ENCODE measurements at regions not wholly inside any gene's neighbourhood (a gene's known extent, or its start where the extent isn't known, plus 50 kb on each side); places are given as distances from the start of the nearest gene placed in this dataset.

DNA sequence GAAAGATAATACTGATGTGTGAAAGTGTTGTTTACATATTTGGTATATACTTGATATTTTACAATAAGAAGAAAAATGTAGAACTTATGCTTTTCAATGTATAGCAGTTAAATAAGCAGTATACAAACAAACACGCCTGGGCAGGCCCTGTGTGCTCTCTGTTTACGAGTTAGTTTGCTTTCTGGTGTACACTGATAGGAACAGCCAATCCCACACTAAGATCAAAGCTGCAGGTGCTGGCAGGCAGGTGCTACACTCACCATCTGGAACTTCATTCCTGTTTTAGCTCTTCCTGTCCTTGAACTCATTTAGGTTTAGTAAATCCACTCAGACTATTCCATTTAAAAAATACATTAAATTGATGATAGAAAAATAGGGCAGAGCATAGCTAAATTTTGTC, 614.7 kb upstream of the ST8SIA4 start:
- Histone ChIP-seq H3K9me2 (replicated peaks; ENCODE audit: insufficient read depth, low read length) (no peaks in the 10 kb centered on the region), H4K20me1 (ENCODE audit: low read depth, low read length) (no peaks in the 10 kb centered on the region), H2AFZ (ENCODE audit: low read depth, low read length, severe bottlenecking) (no peak overlapping the region), H3F3A (ENCODE audit: insufficient read depth) (no peaks in the 10 kb centered on the region), H3K4me3 (ENCODE audit: insufficient read depth, low read length, poor library complexity, severe bottlenecking) (no peak overlapping the region), H3K9me3 (ENCODE audit: insufficient read depth, low read length) (no peaks in the 10 kb centered on the region), H3K4me2 (ENCODE audit: low read depth, low read length, poor library complexity, severe bottlenecking) (no peak overlapping the region), H3K27me3 (ENCODE audit: low read length) (no peaks in the 10 kb centered on the region), H3K36me3 (ENCODE audit: low read length) (no peaks in the 10 kb centered on the region), H3K9ac (ENCODE audit: low read length) (no peak overlapping the region), H3K27ac (ENCODE audit: low read depth, low read length) (no peak overlapping the region), H3K79me2 (ENCODE audit: insufficient read depth, low read length) (no peaks in the 10 kb centered on the region)
- TF ChIP-seq, protein P1, sequence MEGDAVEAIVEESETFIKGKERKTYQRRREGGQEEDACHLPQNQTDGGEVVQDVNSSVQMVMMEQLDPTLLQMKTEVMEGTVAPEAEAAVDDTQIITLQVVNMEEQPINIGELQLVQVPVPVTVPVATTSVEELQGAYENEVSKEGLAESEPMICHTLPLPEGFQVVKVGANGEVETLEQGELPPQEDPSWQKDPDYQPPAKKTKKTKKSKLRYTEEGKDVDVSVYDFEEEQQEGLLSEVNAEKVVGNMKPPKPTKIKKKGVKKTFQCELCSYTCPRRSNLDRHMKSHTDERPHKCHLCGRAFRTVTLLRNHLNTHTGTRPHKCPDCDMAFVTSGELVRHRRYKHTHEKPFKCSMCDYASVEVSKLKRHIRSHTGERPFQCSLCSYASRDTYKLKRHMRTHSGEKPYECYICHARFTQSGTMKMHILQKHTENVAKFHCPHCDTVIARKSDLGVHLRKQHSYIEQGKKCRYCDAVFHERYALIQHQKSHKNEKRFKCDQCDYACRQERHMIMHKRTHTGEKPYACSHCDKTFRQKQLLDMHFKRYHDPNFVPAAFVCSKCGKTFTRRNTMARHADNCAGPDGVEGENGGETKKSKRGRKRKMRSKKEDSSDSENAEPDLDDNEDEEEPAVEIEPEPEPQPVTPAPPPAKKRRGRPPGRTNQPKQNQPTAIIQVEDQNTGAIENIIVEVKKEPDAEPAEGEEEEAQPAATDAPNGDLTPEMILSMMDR (IDR thresholded peaks at IDR 0.05; ENCODE audit: insufficient read depth, low read length, poor library complexity, severe bottlenecking) = no peak
- TF ChIP-seq EZH2phosphoT487 (conservative IDR thresholded peaks at IDR 0.05; ENCODE audit: low read length) = no peak

DNA sequence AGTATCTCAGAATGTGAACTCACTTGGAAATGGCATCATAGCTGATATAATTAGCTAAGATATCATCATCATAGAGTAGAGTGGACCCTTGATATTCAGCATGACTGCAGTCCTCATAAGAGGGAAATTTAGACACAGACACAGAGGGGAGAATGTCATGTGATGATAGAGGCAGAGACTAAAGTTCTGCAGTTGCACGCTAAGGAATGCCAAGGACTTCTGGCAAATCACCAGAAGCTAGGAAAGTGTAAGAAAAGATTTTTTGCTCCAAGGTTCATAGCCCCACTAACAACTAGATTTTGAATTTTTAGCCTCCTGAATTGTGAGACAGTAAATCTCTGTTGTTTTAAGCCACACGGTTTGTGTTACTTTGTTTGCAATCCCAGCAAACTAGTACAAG, 612.6 kb upstream of the ST8SIA4 start:
- Histone ChIP-seq H3K27me3 (ENCODE audit: low read length) (no peaks in the 10 kb centered on the region), H3K4me3 (ENCODE audit: insufficient read depth, low read length, poor library complexity, severe bottlenecking) (no peak overlapping the region), H3K79me2 (ENCODE audit: insufficient read depth, low read length) (no peaks in the 10 kb centered on the region), H3K9me2 (replicated peaks; ENCODE audit: insufficient read depth, low read length) (no peaks in the 10 kb centered on the region), H3K4me2 (ENCODE audit: low read depth, low read length, poor library complexity, severe bottlenecking) (no peak overlapping the region), H3K36me3 (ENCODE audit: low read length) (no peaks in the 10 kb centered on the region), H4K20me1 (ENCODE audit: low read depth, low read length) (no peaks in the 10 kb centered on the region), H3F3A (ENCODE audit: insufficient read depth) (no peaks in the 10 kb centered on the region), H3K27ac (ENCODE audit: low read depth, low read length) (no peak overlapping the region), H3K9me3 (ENCODE audit: insufficient read depth, low read length) (no peaks in the 10 kb centered on the region), H3K9ac (ENCODE audit: low read length) (no peak overlapping the region), H2AFZ (ENCODE audit: low read depth, low read length, severe bottlenecking) (no peak overlapping the region)
- TF ChIP-seq EZH2phosphoT487 (conservative IDR thresholded peaks at IDR 0.05; ENCODE audit: low read length) = no peak
- TF ChIP-seq, protein P1 (IDR thresholded peaks at IDR 0.05; ENCODE audit: insufficient read depth, low read length, poor library complexity, severe bottlenecking) = no peak

DNA sequence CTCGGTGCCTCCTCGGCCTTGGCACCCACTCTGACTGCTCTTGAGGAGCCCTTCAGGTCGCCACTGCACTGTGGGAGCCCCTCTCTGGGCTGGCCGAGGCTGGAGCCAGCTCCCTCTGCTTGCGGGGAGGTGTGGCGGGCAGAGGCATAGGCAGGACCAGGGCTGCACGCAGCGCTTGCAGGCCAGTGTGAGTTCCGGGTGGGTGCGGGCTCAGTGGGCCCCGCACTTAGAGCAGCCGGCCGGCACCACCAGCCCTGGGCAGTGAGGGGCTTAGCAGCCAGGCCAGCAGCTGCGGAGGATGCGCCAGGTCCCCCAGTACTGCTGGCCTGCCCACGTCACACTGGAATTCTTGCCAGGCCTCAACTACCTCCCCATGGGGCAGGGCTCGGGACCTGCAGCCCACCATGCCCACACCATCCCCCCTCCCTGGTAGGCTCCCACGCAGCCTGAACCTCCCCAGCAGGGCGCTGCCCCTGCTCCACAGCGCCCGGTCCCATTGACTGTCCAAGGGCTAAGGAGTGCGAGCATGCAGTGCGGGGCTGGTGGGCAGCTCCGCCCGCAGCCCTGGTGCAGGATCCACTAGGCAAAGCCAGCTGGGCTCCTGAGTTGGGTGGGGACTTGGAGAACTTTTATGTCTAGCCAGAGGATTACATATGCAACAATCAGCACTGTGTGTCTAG, 602.9 kb upstream of the ST8SIA4 start:
- Histone ChIP-seq H3K9me2 (replicated peaks; ENCODE audit: insufficient read depth, low read length) (no peaks in the 10 kb centered on the region), H3K27ac (ENCODE audit: low read depth, low read length) (no peak overlapping the region), H3K9ac (ENCODE audit: low read length) (no peak overlapping the region), H3K27me3 (ENCODE audit: low read length) (no peaks in the 10 kb centered on the region), H3F3A (ENCODE audit: insufficient read depth) (no peaks in the 10 kb centered on the region), H4K20me1 (ENCODE audit: low read depth, low read length) (no peaks in the 10 kb centered on the region), H3K4me3 (ENCODE audit: insufficient read depth, low read length, poor library complexity, severe bottlenecking) (no peak overlapping the region), H3K4me2 (ENCODE audit: low read depth, low read length, poor library complexity, severe bottlenecking) (no peak overlapping the region), H3K79me2 (ENCODE audit: insufficient read depth, low read length) (no peaks in the 10 kb centered on the region), H3K9me3 (ENCODE audit: insufficient read depth, low read length) (no peaks in the 10 kb centered on the region), H2AFZ (ENCODE audit: low read depth, low read length, severe bottlenecking) (no peak overlapping the region), H3K36me3 (ENCODE audit: low read length) (no peaks in the 10 kb centered on the region)
- TF ChIP-seq EZH2phosphoT487 (conservative IDR thresholded peaks at IDR 0.05; ENCODE audit: low read length) = no peak
- TF ChIP-seq, protein P1 (IDR thresholded peaks at IDR 0.05; ENCODE audit: insufficient read depth, low read length, poor library complexity, severe bottlenecking) = no peak

All from SU-DHL-6 (cell line).